ENCODE measurements at regions not wholly inside any gene's neighbourhood (a gene's known extent, or its start where the extent isn't known, plus 50 kb on each side); places are given as distances from the start of the nearest gene placed in this dataset.

GRCh38 chr9:134533850-134534588 is 107.6 kb upstream of the COL5A1 start:
- in situ Hi-C loops (cut with MboI) (no loop called here), intact Hi-C loops (cut with micrococcal nuclease) (no loop called here)
- under 1% methylated on average over 26 of the region's 28 CpGs for WGBS (ENCODE audit: insufficient coverage, low coverage, missing lambda C conversion rate)
- Histone ChIP-seq H2AFZ (ENCODE audit: low read depth, low read length) (no peak overlapping the region), H3K4me2 (ENCODE audit: insufficient read depth, low read length) (no peak overlapping the region), H3K79me2 (ENCODE audit: control insufficient read depth, insufficient read depth, low read length) (no peaks in the 10 kb centered on the region), H3K27ac (ENCODE audit: extremely low read depth, low read depth, low read length) (no peak overlapping the region), H3K9me3 (replicated peaks; ENCODE audit: control insufficient read depth, insufficient read depth, low read depth, low read length) (no peaks in the 10 kb centered on the region), H3K9ac (ENCODE audit: insufficient read depth in 1 of 2, low read depth in 2 of 2, low read length in 2 of 2) (no peak overlapping the region), H3K4me1 (replicated peaks in 1 of 2; ENCODE audit: control insufficient read depth in 2 of 2, insufficient read depth in 2 of 2, low read length in 2 of 2) (no peaks in the 10 kb centered on the region), H3K9me1 (ENCODE audit: control insufficient read depth, insufficient read depth, low read length) (no peaks in the 10 kb centered on the region), H4K20me1 (replicated peaks; ENCODE audit: control insufficient read depth, insufficient read depth, low read length) (peaks cover 3% of the 10 kb centered on the region; the same call in 1 of the 2 replicates), H3K4me3 (no peak overlapping the region), H3K36me3 (ENCODE audit: control insufficient read depth, insufficient read depth, low read length) (no peaks in the 10 kb centered on the region), H3K27me3 (ENCODE audit: control insufficient read depth in 2 of 2, insufficient read depth in 2 of 2, low read length in 2 of 2) (peaks cover 41 to 58% of the 10 kb centered on the region in 2 experiments; a peak in 4 of 5 replicates)
- no peak for DNase-seq (ENCODE audit: extremely low read depth in 1 of 4, low spot score in 3 of 4)
- FAIRE-seq, result no peak
- TF ChIP-seq NR1H2 (CRISPR knock-in tag; IDR thresholded peaks at IDR 0.05) (no peak), BCOR (IDR thresholded peaks at IDR 0.05) (no peak), HOXB6 (CRISPR knock-in tag; IDR thresholded peaks at IDR 0.05; ENCODE audit: borderline replicate concordance) (no peak), MTA1 (IDR thresholded peaks at IDR 0.05; ENCODE audit: borderline replicate concordance) (no peak), RBM15 (IDR thresholded peaks at IDR 0.05; ENCODE audit: insufficient read depth, low read length) (no peak)
- TF ChIP-seq, protein P1, sequence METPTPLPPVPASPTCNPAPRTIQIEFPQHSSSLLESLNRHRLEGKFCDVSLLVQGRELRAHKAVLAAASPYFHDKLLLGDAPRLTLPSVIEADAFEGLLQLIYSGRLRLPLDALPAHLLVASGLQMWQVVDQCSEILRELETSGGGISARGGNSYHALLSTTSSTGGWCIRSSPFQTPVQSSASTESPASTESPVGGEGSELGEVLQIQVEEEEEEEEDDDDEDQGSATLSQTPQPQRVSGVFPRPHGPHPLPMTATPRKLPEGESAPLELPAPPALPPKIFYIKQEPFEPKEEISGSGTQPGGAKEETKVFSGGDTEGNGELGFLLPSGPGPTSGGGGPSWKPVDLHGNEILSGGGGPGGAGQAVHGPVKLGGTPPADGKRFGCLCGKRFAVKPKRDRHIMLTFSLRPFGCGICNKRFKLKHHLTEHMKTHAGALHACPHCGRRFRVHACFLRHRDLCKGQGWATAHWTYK (CRISPR knock-in tag; IDR thresholded peaks at IDR 0.05), result no peak
- TF ChIP-seq, protein P2, sequence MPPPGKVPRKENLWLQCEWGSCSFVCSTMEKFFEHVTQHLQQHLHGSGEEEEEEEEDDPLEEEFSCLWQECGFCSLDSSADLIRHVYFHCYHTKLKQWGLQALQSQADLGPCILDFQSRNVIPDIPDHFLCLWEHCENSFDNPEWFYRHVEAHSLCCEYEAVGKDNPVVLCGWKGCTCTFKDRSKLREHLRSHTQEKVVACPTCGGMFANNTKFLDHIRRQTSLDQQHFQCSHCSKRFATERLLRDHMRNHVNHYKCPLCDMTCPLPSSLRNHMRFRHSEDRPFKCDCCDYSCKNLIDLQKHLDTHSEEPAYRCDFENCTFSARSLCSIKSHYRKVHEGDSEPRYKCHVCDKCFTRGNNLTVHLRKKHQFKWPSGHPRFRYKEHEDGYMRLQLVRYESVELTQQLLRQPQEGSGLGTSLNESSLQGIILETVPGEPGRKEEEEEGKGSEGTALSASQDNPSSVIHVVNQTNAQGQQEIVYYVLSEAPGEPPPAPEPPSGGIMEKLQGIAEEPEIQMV (tag; conservative IDR thresholded peaks at IDR 0.05; ENCODE audit: low read depth), result no peak
- TF ChIP-seq, protein P3, sequence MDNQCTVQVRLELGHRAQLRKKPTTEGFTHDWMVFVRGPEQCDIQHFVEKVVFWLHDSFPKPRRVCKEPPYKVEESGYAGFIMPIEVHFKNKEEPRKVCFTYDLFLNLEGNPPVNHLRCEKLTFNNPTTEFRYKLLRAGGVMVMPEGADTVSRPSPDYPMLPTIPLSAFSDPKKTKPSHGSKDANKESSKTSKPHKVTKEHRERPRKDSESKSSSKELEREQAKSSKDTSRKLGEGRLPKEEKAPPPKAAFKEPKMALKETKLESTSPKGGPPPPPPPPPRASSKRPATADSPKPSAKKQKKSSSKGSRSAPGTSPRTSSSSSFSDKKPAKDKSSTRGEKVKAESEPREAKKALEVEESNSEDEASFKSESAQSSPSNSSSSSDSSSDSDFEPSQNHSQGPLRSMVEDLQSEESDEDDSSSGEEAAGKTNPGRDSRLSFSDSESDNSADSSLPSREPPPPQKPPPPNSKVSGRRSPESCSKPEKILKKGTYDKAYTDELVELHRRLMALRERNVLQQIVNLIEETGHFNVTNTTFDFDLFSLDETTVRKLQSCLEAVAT (IDR thresholded peaks at IDR 0.05), result no peak
- no TSS peak for BruUV-seq (replicated peaks)
- ATAC-seq, result no peak
- POLR2A ChIA-PET, result interaction anchor here (0.7 kb wide), 1 partner anchor 177 kb away, joined by 3 read pairs; no protein-coding TSS in a partner anchor
- CTCF ChIA-PET (ENCODE audit: low intra/inter-chr PET ratio), result no interaction called here
